ENCODE measurements at regions not wholly inside any gene's neighbourhood (a gene's known extent, or its start where the extent isn't known, plus 50 kb on each side); places are given as distances from the start of the nearest gene placed in this dataset.

DNA sequence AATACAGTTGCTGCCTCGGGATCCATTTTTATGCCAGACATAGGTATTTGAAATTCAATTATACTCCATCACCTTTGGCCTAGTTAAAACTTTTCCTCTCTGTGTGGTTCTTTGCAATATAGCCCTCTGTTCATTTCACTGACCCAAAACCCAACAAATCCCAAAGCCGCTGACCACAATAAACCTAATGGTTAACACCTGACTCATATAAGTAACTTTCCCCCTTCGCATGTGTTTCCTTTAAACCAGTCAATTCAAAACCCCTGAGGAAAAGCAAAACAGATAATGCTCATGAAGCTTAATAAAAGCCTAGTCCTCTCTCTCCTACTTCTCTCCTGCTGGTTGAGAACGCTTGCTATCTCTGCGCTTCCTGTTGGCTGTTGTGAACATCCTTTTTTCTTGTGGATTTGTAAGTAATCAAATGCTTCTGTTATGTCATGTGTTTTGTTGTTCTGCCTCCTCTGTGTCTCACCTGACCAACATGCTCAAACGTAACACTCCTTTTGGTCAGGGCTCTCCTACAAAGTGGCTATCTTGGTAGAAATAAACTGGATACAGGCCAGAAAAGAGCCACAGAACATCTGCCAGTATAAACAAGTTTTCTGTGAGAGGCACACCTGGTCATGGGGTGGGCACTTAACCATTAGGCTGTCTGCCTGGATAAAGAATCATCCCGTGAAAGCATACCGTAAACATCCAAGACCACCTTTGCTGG lies 652.6 kb downstream of the METTL15 start:
- H3K27ac ChIP-seq, result no peak overlapping the region
- no peaks in the 10 kb centered on the region for H3K36me3 ChIP-seq
- DNase-seq, result no peak
- no peak overlapping the region for H3K4me3 ChIP-seq
- TF ChIP-seq, protein P1, sequence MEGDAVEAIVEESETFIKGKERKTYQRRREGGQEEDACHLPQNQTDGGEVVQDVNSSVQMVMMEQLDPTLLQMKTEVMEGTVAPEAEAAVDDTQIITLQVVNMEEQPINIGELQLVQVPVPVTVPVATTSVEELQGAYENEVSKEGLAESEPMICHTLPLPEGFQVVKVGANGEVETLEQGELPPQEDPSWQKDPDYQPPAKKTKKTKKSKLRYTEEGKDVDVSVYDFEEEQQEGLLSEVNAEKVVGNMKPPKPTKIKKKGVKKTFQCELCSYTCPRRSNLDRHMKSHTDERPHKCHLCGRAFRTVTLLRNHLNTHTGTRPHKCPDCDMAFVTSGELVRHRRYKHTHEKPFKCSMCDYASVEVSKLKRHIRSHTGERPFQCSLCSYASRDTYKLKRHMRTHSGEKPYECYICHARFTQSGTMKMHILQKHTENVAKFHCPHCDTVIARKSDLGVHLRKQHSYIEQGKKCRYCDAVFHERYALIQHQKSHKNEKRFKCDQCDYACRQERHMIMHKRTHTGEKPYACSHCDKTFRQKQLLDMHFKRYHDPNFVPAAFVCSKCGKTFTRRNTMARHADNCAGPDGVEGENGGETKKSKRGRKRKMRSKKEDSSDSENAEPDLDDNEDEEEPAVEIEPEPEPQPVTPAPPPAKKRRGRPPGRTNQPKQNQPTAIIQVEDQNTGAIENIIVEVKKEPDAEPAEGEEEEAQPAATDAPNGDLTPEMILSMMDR (IDR thresholded peaks at IDR 0.05), result no peak
- ATAC-seq, result no peak
- WGBS, 2 donors, result 78 to 79% methylated on average over 8 of the region's 8 CpGs
- H3K9me3 ChIP-seq, result peaks cover 0 to 1% (median 0%) of the 10 kb centered on the region in 11 donors
- intact Hi-C loops (cut with DNase I), result no loop called here
- no peaks in the 10 kb centered on the region for H3K27me3 ChIP-seq
- no peaks in the 10 kb centered on the region for H3K4me1 ChIP-seq

DNA sequence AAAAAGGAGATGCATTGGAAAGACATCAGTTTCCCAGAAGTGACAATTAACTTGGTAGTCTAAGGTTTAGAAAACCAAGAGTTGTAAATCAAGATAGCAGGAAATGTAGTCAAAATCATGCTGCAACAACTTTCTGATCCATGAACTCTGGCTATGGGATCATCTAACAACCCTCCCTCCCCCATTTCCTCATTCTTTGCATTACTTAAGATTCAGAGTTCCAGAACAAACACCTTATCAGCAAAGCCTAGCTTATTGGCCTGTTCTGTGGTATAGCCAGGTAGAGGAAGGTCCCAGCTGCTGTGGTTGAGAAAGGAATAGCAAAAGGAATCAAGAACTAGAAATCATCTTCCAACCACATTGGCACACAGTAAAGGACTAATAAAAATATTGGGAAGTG lies 651.1 kb downstream of the METTL15 start:
- TF ChIP-seq, protein P1 (IDR thresholded peaks at IDR 0.05), result no peak
- intact Hi-C loops (cut with DNase I), result no loop called here
- Histone ChIP-seq H3K9me3 (no peaks in the 10 kb centered on the region), H3K4me1 (no peaks in the 10 kb centered on the region), H3K36me3 (no peaks in the 10 kb centered on the region), H3K27me3 (no peaks in the 10 kb centered on the region), H3K27ac (no peak overlapping the region), H3K4me3 (no peak overlapping the region)
- DNase-seq, result no peak
- ATAC-seq, result no peak

DNA sequence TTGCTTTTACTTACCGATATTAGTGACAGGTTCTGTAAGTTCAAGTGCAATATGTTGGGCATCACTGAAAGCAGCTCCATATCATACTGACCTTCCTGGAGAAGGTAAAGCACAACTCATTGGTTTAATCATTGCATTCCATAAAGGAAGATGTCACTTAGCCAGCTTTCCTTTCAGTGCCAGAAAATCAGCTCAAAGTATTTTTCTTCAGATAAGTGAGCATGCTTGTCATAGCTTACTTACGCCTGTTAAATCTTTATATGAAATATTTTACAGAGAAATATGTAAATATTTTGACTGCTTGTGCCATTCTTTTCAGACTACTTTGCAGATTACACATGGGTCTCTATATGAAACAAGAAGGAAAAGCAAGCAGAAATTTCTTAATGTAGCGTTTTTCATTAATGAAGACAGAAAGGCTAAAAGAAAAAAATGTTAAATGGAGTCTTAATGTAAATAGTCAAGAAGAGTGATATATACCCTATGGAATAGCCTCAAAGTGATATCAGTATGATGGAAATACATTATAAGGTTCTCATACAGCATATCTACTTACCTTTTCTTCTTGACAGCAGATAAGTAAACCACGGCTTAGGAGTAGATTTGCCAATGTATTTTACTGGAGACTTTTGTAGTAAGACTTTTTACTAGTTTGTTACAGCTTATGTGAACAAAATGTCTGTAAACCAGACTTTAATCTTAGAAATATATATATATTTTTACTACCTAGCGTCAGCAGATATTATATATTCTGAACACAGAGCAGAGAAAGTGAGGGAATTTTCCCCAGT lies 649.7 kb downstream of the METTL15 start:
- H3K27me3 ChIP-seq, result no peaks in the 10 kb centered on the region
- no peak for DNase-seq
- intact Hi-C loops (cut with DNase I), result no loop called here

DNA sequence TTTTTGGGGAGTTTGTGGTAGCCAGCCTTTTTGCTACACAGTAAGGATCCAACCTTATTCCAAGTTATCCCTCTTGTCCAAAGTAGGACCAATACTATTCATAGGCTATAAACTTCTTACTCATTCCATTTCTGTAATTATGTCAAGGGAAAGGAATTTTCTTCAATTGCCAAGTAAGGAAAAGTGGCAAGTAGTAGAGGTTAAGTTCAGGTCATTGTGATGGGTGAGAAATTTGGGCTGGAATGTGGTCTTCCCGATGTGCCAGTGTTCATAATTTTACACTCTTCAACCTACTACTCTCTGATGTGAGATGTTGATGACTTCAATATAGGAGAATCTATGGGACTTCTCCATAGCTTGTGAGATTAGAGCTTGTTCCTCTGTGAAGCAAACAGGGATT lies 648.8 kb downstream of the METTL15 start:
- H3K27me3 ChIP-seq, result no peaks in the 10 kb centered on the region
- no peak overlapping the region for H3K27ac ChIP-seq
- H3K9me3 ChIP-seq, result no peaks in the 10 kb centered on the region
- intact Hi-C loops (cut with DNase I), result no loop called here
- peak in 1 of 8 donors; percentile 15 for ATAC-seq
- no peaks in the 10 kb centered on the region for H3K4me1 ChIP-seq
- TF ChIP-seq, protein P1 (IDR thresholded peaks at IDR 0.05), result no peak
- WGBS, 2 donors, result 43 to 54% methylated on average over 1 of the region's 1 CpG
- no peak for DNase-seq
- no peak overlapping the region for H3K4me3 ChIP-seq
- H3K36me3 ChIP-seq, result no peaks in the 10 kb centered on the region

More for the DNA sequence above, 649.7 kb downstream of the METTL15 start:
- TF ChIP-seq, protein P1 (IDR thresholded peaks at IDR 0.05), result no peak
- Histone ChIP-seq H3K36me3 (no peaks in the 10 kb centered on the region), H3K27ac (no peak overlapping the region), H3K4me1 (no peaks in the 10 kb centered on the region), H3K9me3 (no peaks in the 10 kb centered on the region), H3K4me3 (no peak overlapping the region)
- ATAC-seq, result no peak
- WGBS, 2 donors, result 52% methylated on average over 5 of the region's 5 CpGs
